ENCODE measurements at regions not wholly inside any gene's neighbourhood (a gene's known extent, or its start where the extent isn't known, plus 50 kb on each side); places are given as distances from the start of the nearest gene placed in this dataset.
A peak's percentile ranks its signal among the peaks of the same experiment; 100 is the strongest.

- no peak for TF ChIP-seq PRDM10 (CRISPR knock-in tag; IDR thresholded peaks at IDR 0.05; ENCODE audit: low read depth)
- no peak for TF ChIP-seq ZNF784 (CRISPR knock-in tag; IDR thresholded peaks at IDR 0.05; ENCODE audit: borderline replicate concordance)
- no peak for TF ChIP-seq U2AF2 (IDR thresholded peaks at IDR 0.05; ENCODE audit: low read depth, low read length)
- TF ChIP-seq ZFP41 (CRISPR knock-in tag; IDR thresholded peaks at IDR 0.05; ENCODE audit: borderline replicate concordance) = no peak
- TF ChIP-seq POLR2G (IDR thresholded peaks at IDR 0.05; ENCODE audit: low read depth, low read length) = no peak
- no peak for TF ChIP-seq ZNF138 (CRISPR knock-in tag; IDR thresholded peaks at IDR 0.05; ENCODE audit: low read depth)
- TF ChIP-seq MBD4 (IDR thresholded peaks at IDR 0.05; ENCODE audit: borderline replicate concordance, low read length) = no peak
- no peak for TF ChIP-seq SNAI1 (CRISPR knock-in tag; IDR thresholded peaks at IDR 0.05; ENCODE audit: borderline replicate concordance)
- peak; percentile 66 for TF ChIP-seq ARID5B (CRISPR knock-in tag; IDR thresholded peaks at IDR 0.05)
- TF ChIP-seq ZNF446 (CRISPR knock-in tag; IDR thresholded peaks at IDR 0.05) = no peak
- no peak for TF ChIP-seq IKZF5 (CRISPR knock-in tag; IDR thresholded peaks at IDR 0.05)
- no peak for TF ChIP-seq HDAC6 (IDR thresholded peaks at IDR 0.05; ENCODE audit: low read depth, low read length)
- TF ChIP-seq ZBTB33 (CRISPR knock-in tag; IDR thresholded peaks at IDR 0.05) = no peak
- no peak for TF ChIP-seq MAFG (CRISPR knock-in tag; IDR thresholded peaks at IDR 0.05)
- no peak for TF ChIP-seq HHEX (CRISPR knock-in tag; IDR thresholded peaks at IDR 0.05)
- no peak for TF ChIP-seq JUND (CRISPR knock-in tag; IDR thresholded peaks at IDR 0.05)
- no peak for TF ChIP-seq THAP11 (CRISPR knock-in tag; IDR thresholded peaks at IDR 0.05)
- TF ChIP-seq LCORL (IDR thresholded peaks at IDR 0.05) = no peak
- TF ChIP-seq LCORL (CRISPR knock-in tag; IDR thresholded peaks at IDR 0.05) = no peak
- TF ChIP-seq NFE2 (CRISPR knock-in tag; IDR thresholded peaks at IDR 0.05) = no peak
- TF ChIP-seq RCOR2 (CRISPR knock-in tag; IDR thresholded peaks at IDR 0.05) = no peak
- no peak for TF ChIP-seq SP4 (CRISPR knock-in tag; IDR thresholded peaks at IDR 0.05)
Observed at GRCh38 chr3:168860028-168860427, 764.3 kb upstream of the GOLIM4 start (continued).
